ENCODE measurements at regions not wholly inside any gene's neighbourhood (a gene's known extent, or its start where the extent isn't known, plus 50 kb on each side); places are given as distances from the start of the nearest gene placed in this dataset.

DNA sequence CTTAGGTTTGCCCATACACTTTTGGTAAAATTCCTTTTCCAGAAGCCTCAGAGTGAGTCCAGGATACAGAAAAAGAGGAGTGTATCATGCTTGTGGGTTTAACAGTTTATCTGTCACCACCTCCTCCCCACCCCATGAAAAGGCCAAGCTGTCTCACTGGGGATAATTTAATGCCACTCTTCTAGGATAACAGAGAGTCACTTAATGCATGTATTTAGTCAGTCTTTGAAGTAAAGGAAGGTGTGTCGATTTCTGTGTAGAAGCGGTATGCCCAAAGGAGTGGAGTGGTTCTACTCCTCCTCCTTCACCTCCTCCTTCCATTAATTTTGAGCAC is 116.4 kb downstream of the QPCT start:
- Histone ChIP-seq H3K9me1 (ENCODE audit: insufficient read depth, low read length) (peaks cover 20% of the 10 kb centered on the region; the same call in 1 of the 2 replicates), H3K27ac (ENCODE audit: insufficient read depth, low read length) (peak overlapping the region; percentile 91), H3K14ac (replicated peaks; ENCODE audit: low read depth, low read length) (peak overlapping the region; percentile 56), H2BK15ac (ENCODE audit: low read depth, low read length) (peak overlapping the region; percentile 53; the same call in 2 of the 3 replicates), H2BK120ac (ENCODE audit: low read depth, low read length) (peak overlapping the region; percentile 92), H4K5ac (ENCODE audit: low read depth, low read length) (peak overlapping the region; percentile 52), H4K91ac (ENCODE audit: insufficient read depth, low read depth, low read length) (peak overlapping the region; percentile 50), H4K8ac (ENCODE audit: low read depth in 2 of 2, low read length in 2 of 2) (peak overlapping the region; percentile 11 to 86; a peak in 3 of 4 replicates), H3K79me1 (ENCODE audit: low read depth in 1 of 2, low read length in 2 of 2) (peaks cover 0 to 6% of the 10 kb centered on the region in 2 experiments; a peak in 2 of 4 replicates), H2AK9ac (replicated peaks; ENCODE audit: low read depth, low read length, poor library complexity) (no peak overlapping the region), H3K56ac (ENCODE audit: extremely low read depth, insufficient read depth, low read length) (0 out of 2 replicates have a peak overlapping the region, but pooled peaks have one; percentile 35), H3K23ac (ENCODE audit: low read depth, low read length) (peak overlapping the region; percentile 83), H2AFZ (replicated peaks; ENCODE audit: low read length, poor library complexity) (no peak overlapping the region), H3K27me3 (ENCODE audit: control insufficient read depth, insufficient read depth, low read length) (no peaks in the 10 kb centered on the region), H3K36me3 (ENCODE audit: control insufficient read depth, insufficient read depth, low read length) (no peaks in the 10 kb centered on the region), H3K4me3 (ENCODE audit: insufficient read depth, low read depth, low read length) (no peak overlapping the region), H4K20me1 (ENCODE audit: insufficient read depth, low read length) (peaks cover 9% of the 10 kb centered on the region; the same call in 1 of the 2 replicates), H3K9ac (ENCODE audit: low read depth, low read length) (peak overlapping the region; percentile 5), H3K9me3 (ENCODE audit: control insufficient read depth, insufficient read depth, low read length) (no peaks in the 10 kb centered on the region), H3K4me1 (ENCODE audit: control insufficient read depth, insufficient read depth, low read length) (peaks cover 30% of the 10 kb centered on the region), H3K4me2 (ENCODE audit: low read depth, low read length) (peak overlapping the region; percentile 57; the same call in 1 of the 2 replicates), H2AK5ac (ENCODE audit: low read depth, low read length) (peak overlapping the region; percentile 91), H3K4ac (ENCODE audit: low read depth, low read length) (peak overlapping the region; percentile 82), H2BK20ac (ENCODE audit: low read depth, low read length) (peak overlapping the region; percentile 81), H2BK5ac (ENCODE audit: low read depth, low read length, poor library complexity, severe bottlenecking) (peak overlapping the region; percentile 85), H3K18ac (ENCODE audit: low read depth, low read length) (peak overlapping the region; percentile 87; the same call in 1 of the 2 replicates)
- ATAC-seq (ENCODE audit: low read depth): peak; percentile 17
- intact Hi-C loops (cut with micrococcal nuclease) (loop anchor here (5.0 kb wide), 3 partner anchors 41 to 371 kb away; no protein-coding TSS in a partner anchor), in situ Hi-C loops (cut with MboI; ENCODE audit: low sequenced_read_pairs) (no loop called here), dilution Hi-C loops (cut with HindIII; ENCODE audit: low sequenced_read_pairs, unreplicated experiment) (no loop called here)
- TF ChIP-seq, protein P1, sequence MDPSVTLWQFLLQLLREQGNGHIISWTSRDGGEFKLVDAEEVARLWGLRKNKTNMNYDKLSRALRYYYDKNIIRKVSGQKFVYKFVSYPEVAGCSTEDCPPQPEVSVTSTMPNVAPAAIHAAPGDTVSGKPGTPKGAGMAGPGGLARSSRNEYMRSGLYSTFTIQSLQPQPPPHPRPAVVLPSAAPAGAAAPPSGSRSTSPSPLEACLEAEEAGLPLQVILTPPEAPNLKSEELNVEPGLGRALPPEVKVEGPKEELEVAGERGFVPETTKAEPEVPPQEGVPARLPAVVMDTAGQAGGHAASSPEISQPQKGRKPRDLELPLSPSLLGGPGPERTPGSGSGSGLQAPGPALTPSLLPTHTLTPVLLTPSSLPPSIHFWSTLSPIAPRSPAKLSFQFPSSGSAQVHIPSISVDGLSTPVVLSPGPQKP (IDR thresholded peaks at IDR 0.05; ENCODE audit: borderline replicate concordance, low read depth, low read length): no peak
- TF ChIP-seq FOS (IDR thresholded peaks at IDR 0.05; ENCODE audit: low read depth, low read length) (no peak), POLR2A (IDR thresholded peaks at IDR 0.05; ENCODE audit: low read depth, low read length) (no peak), NFE2L2 (IDR thresholded peaks at IDR 0.05; ENCODE audit: low read depth, low read length) (no peak), MAZ (IDR thresholded peaks at IDR 0.05; ENCODE audit: borderline replicate concordance, low read depth, low read length) (no peak)
- POLR2A ChIA-PET (ENCODE audit: unreplicated experiment): no interaction called here
- no TSS peak for BruUV-seq (replicated peaks)
- no CpG with 5 or more reads among the region's 2 CpGs for WGBS, 2 experiments (ENCODE audit: extremely low coverage in 2 of 2, insufficient read length in 1 of 2)
- DNase-seq: no peak
- CTCF ChIA-PET: interaction anchor here (0.6 kb wide), 1 partner anchor 355 kb away, joined by 9 read pairs; no protein-coding TSS in a partner anchor

All from IMR-90 (cell line).